OCI-LY7 (cell line): ENCODE measurements at regions not wholly inside any gene's neighbourhood (a gene's known extent, or its start where the extent isn't known, plus 50 kb on each side); places are given as distances from the start of the nearest gene placed in this dataset.

Experiments
- CTCF ChIP-seq: fragments of 200-600 bp; sonication (generic); conservative IDR thresholded peaks from 2 replicates; pipeline ENCODE4 v1.5.1; 2014; ENCODE audit warnings: mild to moderate bottlenecking, antibody characterized with exemption, low read length, moderate library complexity, mixed read lengths
- EZH2phosphoT487 ChIP-seq: fragments of 200-600 bp; sonication (generic); IDR thresholded peaks from 2 replicates; pipeline ENCODE4 v1.6.1; 2018; ENCODE audit warnings: low read depth, borderline replicate concordance, mild to moderate bottlenecking, mixed run types, antibody characterized with exemption, low read length, moderate library complexity, mixed read lengths

GRCh38 chr11:70779433-70780245, 381.3 kb downstream of the CTTN start:
- TF ChIP-seq CTCF (no peak), EZH2phosphoT487 (no peak)
